ENCODE measurements at regions not wholly inside any gene's neighbourhood (a gene's known extent, or its start where the extent isn't known, plus 50 kb on each side); places are given as distances from the start of the nearest gene placed in this dataset.
A peak's percentile ranks its signal among the peaks of the same experiment; 100 is the strongest.

- TF ChIP-seq, protein P1, sequence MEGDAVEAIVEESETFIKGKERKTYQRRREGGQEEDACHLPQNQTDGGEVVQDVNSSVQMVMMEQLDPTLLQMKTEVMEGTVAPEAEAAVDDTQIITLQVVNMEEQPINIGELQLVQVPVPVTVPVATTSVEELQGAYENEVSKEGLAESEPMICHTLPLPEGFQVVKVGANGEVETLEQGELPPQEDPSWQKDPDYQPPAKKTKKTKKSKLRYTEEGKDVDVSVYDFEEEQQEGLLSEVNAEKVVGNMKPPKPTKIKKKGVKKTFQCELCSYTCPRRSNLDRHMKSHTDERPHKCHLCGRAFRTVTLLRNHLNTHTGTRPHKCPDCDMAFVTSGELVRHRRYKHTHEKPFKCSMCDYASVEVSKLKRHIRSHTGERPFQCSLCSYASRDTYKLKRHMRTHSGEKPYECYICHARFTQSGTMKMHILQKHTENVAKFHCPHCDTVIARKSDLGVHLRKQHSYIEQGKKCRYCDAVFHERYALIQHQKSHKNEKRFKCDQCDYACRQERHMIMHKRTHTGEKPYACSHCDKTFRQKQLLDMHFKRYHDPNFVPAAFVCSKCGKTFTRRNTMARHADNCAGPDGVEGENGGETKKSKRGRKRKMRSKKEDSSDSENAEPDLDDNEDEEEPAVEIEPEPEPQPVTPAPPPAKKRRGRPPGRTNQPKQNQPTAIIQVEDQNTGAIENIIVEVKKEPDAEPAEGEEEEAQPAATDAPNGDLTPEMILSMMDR (IDR thresholded peaks at IDR 0.05; ENCODE audit: low read depth, low read length), result no peak
- DNase-seq (ENCODE audit: low read depth, low spot score), result no peak
- H3K4me3 ChIP-seq (ENCODE audit: low read depth, low read length), result no peak overlapping the region
- in situ Hi-C loops (cut with HindIII; ENCODE audit: low sequenced_read_pairs), result no loop called here
These were observed 163.3 kb downstream of the LRRC30 start for GRCh38 chr18:7394050-7394659.

GRCh38 chr18:7395566-7395965, 164.7 kb downstream of the LRRC30 start:
- in situ Hi-C loops (cut with HindIII; ENCODE audit: low sequenced_read_pairs), result no loop called here
- no peak overlapping the region for H3K4me3 ChIP-seq (ENCODE audit: low read depth, low read length)
- DNase-seq (ENCODE audit: low read depth, low spot score), result no peak
- TF ChIP-seq, protein P1 (IDR thresholded peaks at IDR 0.05; ENCODE audit: low read depth, low read length), result no peak

- in situ Hi-C loops (cut with HindIII; ENCODE audit: low sequenced_read_pairs), result no loop called here
- DNase-seq (ENCODE audit: low read depth, low spot score), result no peak
- no peak overlapping the region for H3K4me3 ChIP-seq (ENCODE audit: low read depth, low read length)
- TF ChIP-seq, protein P1 (IDR thresholded peaks at IDR 0.05; ENCODE audit: low read depth, low read length), result no peak
These were observed 153.2 kb upstream of the PTPRM start for GRCh38 chr18:7413906-7414305.

GRCh38 chr18:7414459-7414858, 152.7 kb upstream of the PTPRM start:
- no peak overlapping the region for H3K4me3 ChIP-seq (ENCODE audit: low read depth, low read length)
- TF ChIP-seq, protein P1 (IDR thresholded peaks at IDR 0.05; ENCODE audit: low read depth, low read length), result no peak
- in situ Hi-C loops (cut with HindIII; ENCODE audit: low sequenced_read_pairs), result no loop called here
- DNase-seq (ENCODE audit: low read depth, low spot score), result no peak

GRCh38 chr18:7415081-7415894, 151.8 kb upstream of the PTPRM start:
- no peak overlapping the region for H3K4me3 ChIP-seq (ENCODE audit: low read depth, low read length)
- in situ Hi-C loops (cut with HindIII; ENCODE audit: low sequenced_read_pairs), result no loop called here
- TF ChIP-seq, protein P1 (IDR thresholded peaks at IDR 0.05; ENCODE audit: low read depth, low read length), result no peak
- no peak for DNase-seq (ENCODE audit: low read depth, low spot score)

GRCh38 chr18:7417727-7418126, 149.4 kb upstream of the PTPRM start:
- in situ Hi-C loops (cut with HindIII; ENCODE audit: low sequenced_read_pairs), result no loop called here
- peak; percentile 29 for DNase-seq (ENCODE audit: low read depth, low spot score)

More at GRCh38 chr18:7417727-7418126, 149.4 kb upstream of the PTPRM start:
- H3K4me3 ChIP-seq (ENCODE audit: low read depth, low read length), result no peak overlapping the region
- TF ChIP-seq, protein P1 (IDR thresholded peaks at IDR 0.05; ENCODE audit: low read depth, low read length), result no peak

Measured in astrocyte of the spinal cord (primary cell).